ENCODE measurements at regions not wholly inside any gene's neighbourhood (a gene's known extent, or its start where the extent isn't known, plus 50 kb on each side); places are given as distances from the start of the nearest gene placed in this dataset.

GRCh38 chr6:44676246-44676790 lies 288.8 kb downstream of the CDC5L start:
- TF ChIP-seq CTCF (tag by site-specific recombination; IDR thresholded peaks at IDR 0.05) (no peak), ZNF24 (tag by site-specific recombination; IDR thresholded peaks at IDR 0.05) (no peak), ZNF148 (tag by site-specific recombination; IDR thresholded peaks at IDR 0.05; ENCODE audit: borderline replicate concordance) (no peak), ELK4 (IDR thresholded peaks at IDR 0.05; ENCODE audit: borderline replicate concordance, low read depth, low read length) (no peak), REST (tag by site-specific recombination; IDR thresholded peaks at IDR 0.05) (no peak)
